Gastroesophageal sphincter (tissue), 4 donors: ENCODE measurements at regions not wholly inside any gene's neighbourhood (a gene's known extent, or its start where the extent isn't known, plus 50 kb on each side); places are given as distances from the start of the nearest gene placed in this dataset.

Source experiments
- ATAC-seq: fragments of 150-250 bp; one replicate; pipeline ENCODE4 v1.9.1; 2016; ENCODE audit warnings: mild to moderate bottlenecking, moderate library complexity
- H3K27ac ChIP-seq, 4 donors: fragments of 200-600 bp; sonication (generic) in 3 of 4; 1 replicate in 3 of 4; 2 replicates in 1 of 4; pipeline ENCODE4 v1.5.1; 2016 to 2019
- H3K27me3 ChIP-seq: fragments of 200-600 bp; sonication (generic); one replicate; pipeline ENCODE4 v1.5.1; 2019
- H3K36me3 ChIP-seq, 2 donors: fragments of 200-600 bp; sonication (generic); one replicate each; pipeline ENCODE4 v1.5.1; 2019; ENCODE audit warnings: control low read depth in 1 of 2
- H3K4me1 ChIP-seq, 3 donors: fragments of 200-600 bp; sonication (generic); 1 replicate in 2 of 3; 2 replicates in 1 of 3; pipeline ENCODE4 v1.5.1; 2016 to 2019; ENCODE audit warnings: control low read depth in 2 of 3
- H3K4me3 ChIP-seq, 2 donors: fragments of 200-600 bp; sonication (generic); one replicate each; pipeline ENCODE4 v1.5.1; 2019; ENCODE audit warnings: mild to moderate bottlenecking in 1 of 2, moderate library complexity in 1 of 2
- H3K9me3 ChIP-seq, 3 donors: fragments of 200-600 bp; sonication (generic); one replicate each; pipeline ENCODE4 v1.5.1; 2017 to 2019; ENCODE audit warnings: control low read depth in 2 of 3
- CTCF ChIP-seq, 4 experiments: fragments of 200-600 bp in 2 of 4; fragments of 450-650 bp in 2 of 4; sonication (generic) in 1 of 4; IDR thresholded peaks; one replicate each; pipeline ENCODE4 v1.5.1; 2017 to 2019; ENCODE audit warnings: antibody characterized with exemption in 4 of 4, mild to moderate bottlenecking in 2 of 4, moderate library complexity in 2 of 4
- EP300 ChIP-seq: sonication (generic); formaldehyde crosslinking; IDR thresholded peaks from one replicate; pipeline ENCODE4 v1.6.1; 2017; ENCODE audit warnings: antibody characterized with exemption, mild to moderate bottlenecking
- POLR2A ChIP-seq, 2 donors: fragments of 450-650 bp; IDR thresholded peaks; one replicate each; pipeline ENCODE4 v1.6.1; 2017; ENCODE audit warnings: antibody characterized with exemption in 2 of 2, mild to moderate bottlenecking in 2 of 2, moderate library complexity in 1 of 2
- POLR2AphosphoS5 ChIP-seq: sonication (generic); formaldehyde crosslinking; IDR thresholded peaks from one replicate; pipeline ENCODE4 v1.6.1; 2017; ENCODE audit warnings: antibody characterized with exemption
- WGBS, 2 donors: methylation state at CpG; one replicate each; pipeline ENCODE4 v1.1.5; 2018; ENCODE audit warnings: low coverage in 1 of 2; 5-methylcytosine and 5-hydroxymethylcytosine counted together

- 59 to 67% methylated on average over 2 to 6 of the region's 8 CpGs for WGBS, 2 donors
- no peak for ATAC-seq
Observed at GRCh38 chr19:28915737-28916460, 297.1 kb downstream of the UQCRFS1 start.

GRCh38 chr19:28915202-28915601 lies 297.7 kb downstream of the UQCRFS1 start:
- Histone ChIP-seq H3K4me3 (no peak overlapping the region), H3K27ac (no peak overlapping the region), H3K27me3 (peaks cover 12% of the 10 kb centered on the region), H3K4me1 (no peaks in the 10 kb centered on the region), H3K9me3 (no peaks in the 10 kb centered on the region), H3K36me3 (no peaks in the 10 kb centered on the region)
- ATAC-seq = no peak
- TF ChIP-seq POLR2A (IDR thresholded peaks at IDR 0.05) (no peak), POLR2AphosphoS5 (no peak), CTCF (IDR thresholded peaks at IDR 0.05) (no peak), EP300 (no peak)
- WGBS, 2 donors = 50 to 73% methylated on average over 1 to 2 of the region's 3 CpGs

More at GRCh38 chr19:28915737-28916460, 297.1 kb downstream of the UQCRFS1 start:
- Histone ChIP-seq H3K4me3 (no peak overlapping the region), H3K36me3 (no peaks in the 10 kb centered on the region), H3K9me3 (no peaks in the 10 kb centered on the region), H3K27ac (no peak overlapping the region), H3K4me1 (no peaks in the 10 kb centered on the region), H3K27me3 (peaks cover 19% of the 10 kb centered on the region)
- TF ChIP-seq POLR2AphosphoS5 (no peak), EP300 (no peak), CTCF (IDR thresholded peaks at IDR 0.05) (no peak), POLR2A (IDR thresholded peaks at IDR 0.05) (no peak)

GRCh38 chr19:28914173-28914572 lies 298.8 kb downstream of the UQCRFS1 start:
- no peak for TF ChIP-seq EP300
- TF ChIP-seq CTCF (IDR thresholded peaks at IDR 0.05) = no peak
- TF ChIP-seq POLR2AphosphoS5 = no peak
- TF ChIP-seq POLR2A (IDR thresholded peaks at IDR 0.05) = no peak
- no peak for ATAC-seq
- Histone ChIP-seq H3K4me1 (no peaks in the 10 kb centered on the region), H3K27me3 (peaks cover 15% of the 10 kb centered on the region), H3K9me3 (no peaks in the 10 kb centered on the region), H3K4me3 (no peak overlapping the region), H3K27ac (no peak overlapping the region), H3K36me3 (no peaks in the 10 kb centered on the region)

GRCh38 chr19:28913626-28914025 lies 299.3 kb downstream of the UQCRFS1 start:
- no peaks in the 10 kb centered on the region for H3K4me1 ChIP-seq
- no peaks in the 10 kb centered on the region for H3K9me3 ChIP-seq
- H3K36me3 ChIP-seq = no peaks in the 10 kb centered on the region
- TF ChIP-seq POLR2A (IDR thresholded peaks at IDR 0.05) (no peak), POLR2AphosphoS5 (no peak), EP300 (no peak), CTCF (IDR thresholded peaks at IDR 0.05) (no peak)
- no peak overlapping the region for H3K4me3 ChIP-seq
- no peak for ATAC-seq
- no peak overlapping the region for H3K27ac ChIP-seq
- peaks cover 17% of the 10 kb centered on the region for H3K27me3 ChIP-seq
- 70 to 81% methylated on average over 3 to 4 of the region's 6 CpGs for WGBS, 2 donors

- WGBS, 2 donors = 76 to 77% methylated on average over 5 to 8 of the region's 8 CpGs
- Histone ChIP-seq H3K36me3 (no peaks in the 10 kb centered on the region), H3K9me3 (no peaks in the 10 kb centered on the region), H3K4me3 (no peak overlapping the region), H3K4me1 (no peaks in the 10 kb centered on the region), H3K27ac (no peak overlapping the region), H3K27me3 (peaks cover 27% of the 10 kb centered on the region)
- TF ChIP-seq CTCF (IDR thresholded peaks at IDR 0.05) = no peak
- TF ChIP-seq POLR2AphosphoS5 = no peak
- no peak for TF ChIP-seq POLR2A (IDR thresholded peaks at IDR 0.05)
- no peak for TF ChIP-seq EP300
- no peak for ATAC-seq
Observed at GRCh38 chr19:28908941-28909340, 304.0 kb downstream of the UQCRFS1 start.
